K562 (cell line): ENCODE measurements at regions not wholly inside any gene's neighbourhood (a gene's known extent, or its start where the extent isn't known, plus 50 kb on each side); places are given as distances from the start of the nearest gene placed in this dataset.

Experiments used
- DNMT1 ChIP-seq: fragments of 450-650 bp; IDR thresholded peaks from 2 replicates; pipeline ENCODE4 v1.6.1; 2016; ENCODE audit warnings: antibody characterized with exemption, mild to moderate bottlenecking
- EP300 ChIP-seq: IDR thresholded peaks from 2 replicates; pipeline ENCODE4 v1.6.1; 2012; ENCODE audit warnings: low read length, improper control_type of control experiment
- FOXA1 ChIP-seq: fragments of 450-650 bp; IDR thresholded peaks from 2 replicates; pipeline ENCODE4 v1.6.1; 2016; ENCODE audit warnings: mild to moderate bottlenecking, borderline replicate concordance
- HDAC8 ChIP-seq: fragments of 450-650 bp; IDR thresholded peaks from 2 replicates; pipeline ENCODE4 v1.6.1; 2016; ENCODE audit warnings: mild to moderate bottlenecking, missing genetic modification characterization, moderate library complexity, missing compliant biosample characterization
- SP2 ChIP-seq: IDR thresholded peaks from 2 replicates; pipeline ENCODE4 v1.6.1; 2011; ENCODE audit warnings: mild to moderate bottlenecking, low read depth, low read length, moderate library complexity; ENCODE audit not compliant: poor library complexity, severe bottlenecking; ENCODE audit errors: extremely low read depth
- TAF1 ChIP-seq: IDR thresholded peaks from 2 replicates; pipeline ENCODE4 v1.6.1; 2011; ENCODE audit warnings: mild to moderate bottlenecking, low read length, moderate library complexity; ENCODE audit not compliant: insufficient read depth, control insufficient read depth, severe bottlenecking; ENCODE audit errors: extremely low read depth
- ZMIZ1 ChIP-seq, 2 experiments: fragments of 150-350 bp in 1 of 2; IDR thresholded peaks; 2 replicates each; pipeline ENCODE4 v1.6.1; 2012 to 2016; ENCODE audit warnings: low read depth in 2 of 2, low read length in 2 of 2, mild to moderate bottlenecking in 1 of 2, moderate library complexity in 1 of 2

GRCh38 chr12:125341422-125341821, 276.2 kb downstream of the AACS start:
- TF ChIP-seq FOXA1 (no peak), EP300 (no peak), TAF1 (no peak), SP2 (no peak), DNMT1 (no peak), HDAC8 (no peak), ZMIZ1 (IDR thresholded peaks at IDR 0.05; ENCODE audit: low read depth in 2 of 2, low read length in 2 of 2) (no peak)
